ENCODE measurements at regions not wholly inside any gene's neighbourhood (a gene's known extent, or its start where the extent isn't known, plus 50 kb on each side); places are given as distances from the start of the nearest gene placed in this dataset.

GRCh38 chr9:82883436-82883835 lies 179.5 kb downstream of the RASEF start:
- TF ChIP-seq POLR2AphosphoS5 (IDR thresholded peaks at IDR 0.05) (no peak), CTCF (IDR thresholded peaks at IDR 0.05) (no peak), POLR2A (IDR thresholded peaks at IDR 0.05) (no peak)

Measured in breast epithelium (tissue), 3 donors.